ENCODE measurements at regions not wholly inside any gene's neighbourhood (a gene's known extent, or its start where the extent isn't known, plus 50 kb on each side); places are given as distances from the start of the nearest gene placed in this dataset.

DNA sequence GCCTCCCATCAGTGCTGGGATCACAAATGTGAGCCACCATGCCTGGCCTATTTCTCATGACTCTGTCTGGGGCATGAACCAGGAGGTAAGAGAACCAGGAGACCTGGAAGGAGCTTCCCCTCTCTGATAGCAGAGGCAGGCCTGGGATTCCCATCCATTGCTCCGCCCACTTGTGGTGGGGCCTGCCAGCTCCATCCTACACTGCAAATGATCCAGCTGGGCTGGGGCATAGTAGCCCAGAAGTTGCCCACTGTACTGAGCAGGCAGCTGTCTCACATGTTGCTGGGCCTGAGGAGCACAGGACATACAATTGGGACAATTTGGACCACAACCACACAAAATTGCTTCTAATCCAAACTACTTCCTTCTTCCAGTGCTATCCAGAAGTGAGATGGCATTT lies 91.0 kb downstream of the MARCHF4 start:
- H3F3A ChIP-seq (ENCODE audit: insufficient read depth, low read depth): no peaks in the 10 kb centered on the region
- no peaks in the 10 kb centered on the region for H3K9me3 ChIP-seq (ENCODE audit: insufficient read depth, low read depth)
- intact Hi-C loops (cut with micrococcal nuclease; ENCODE audit: unreplicated experiment): no loop called here
- BruUV-seq (replicated peaks): no TSS peak
- DNase-seq: no peak
- H3K4me2 ChIP-seq: no peak overlapping the region
- no peak overlapping the region for H2AFZ ChIP-seq
- no peak overlapping the region for H3K27ac ChIP-seq
- H3K4me3 ChIP-seq: no peak overlapping the region
- no peaks in the 10 kb centered on the region for H3K79me2 ChIP-seq (ENCODE audit: low read depth)
- no peaks in the 10 kb centered on the region for H3K9me2 ChIP-seq (ENCODE audit: insufficient read depth)
- H3K27me3 ChIP-seq (ENCODE audit: insufficient read depth, low read depth): no peaks in the 10 kb centered on the region
- no peaks in the 10 kb centered on the region for H4K20me1 ChIP-seq (ENCODE audit: insufficient read depth)
- TF ChIP-seq CTCF (conservative IDR thresholded peaks at IDR 0.05): no peak
- no peaks in the 10 kb centered on the region for H3K36me3 ChIP-seq (ENCODE audit: low read depth)
- POLR2A ChIA-PET (ENCODE audit: unreplicated experiment): no interaction called here
- CTCF ChIA-PET: no interaction called here
- H3K4me1 ChIP-seq (replicated peaks; ENCODE audit: insufficient read depth): no peaks in the 10 kb centered on the region

DNA sequence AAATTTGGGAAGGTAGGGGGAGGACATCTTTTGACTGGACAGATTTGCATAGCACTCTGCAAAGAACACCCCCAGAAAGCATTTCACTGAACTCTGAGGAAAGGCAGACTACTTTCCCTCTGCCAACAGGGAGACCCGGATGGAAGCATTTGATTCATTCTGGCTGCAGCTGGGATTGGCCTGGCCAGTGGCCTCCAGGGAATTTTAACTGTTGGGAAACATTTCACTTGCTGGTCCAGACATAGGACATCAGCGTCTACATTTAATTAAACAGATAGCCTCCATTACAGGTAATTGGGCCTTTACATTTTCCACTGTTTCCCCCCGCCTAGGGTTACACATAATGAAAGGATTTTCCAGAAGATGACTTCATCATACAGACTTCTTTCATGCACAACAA lies 92.8 kb downstream of the MARCHF4 start:
- H3K27ac ChIP-seq: no peak overlapping the region
- no peaks in the 10 kb centered on the region for H3K9me3 ChIP-seq (ENCODE audit: insufficient read depth, low read depth)
- intact Hi-C loops (cut with micrococcal nuclease; ENCODE audit: unreplicated experiment): no loop called here
- H4K20me1 ChIP-seq (ENCODE audit: insufficient read depth): no peaks in the 10 kb centered on the region
- no peaks in the 10 kb centered on the region for H3F3A ChIP-seq (ENCODE audit: insufficient read depth, low read depth)
- H3K36me3 ChIP-seq (ENCODE audit: low read depth): no peaks in the 10 kb centered on the region
- ChIA-PET POLR2A (ENCODE audit: unreplicated experiment) (no interaction called here), CTCF (no interaction called here)
- H3K4me2 ChIP-seq: no peak overlapping the region
- no peaks in the 10 kb centered on the region for H3K79me2 ChIP-seq (ENCODE audit: low read depth)
- H3K4me1 ChIP-seq (replicated peaks; ENCODE audit: insufficient read depth): no peaks in the 10 kb centered on the region
- TF ChIP-seq EZH2 (IDR thresholded peaks at IDR 0.05; ENCODE audit: low read depth) (no peak), CTCF (conservative IDR thresholded peaks at IDR 0.05) (no peak)
- H3K9me2 ChIP-seq (ENCODE audit: insufficient read depth): no peaks in the 10 kb centered on the region
- no TSS peak for BruUV-seq (replicated peaks)
- no peak overlapping the region for H2AFZ ChIP-seq
- DNase-seq: no peak
- no peaks in the 10 kb centered on the region for H3K27me3 ChIP-seq (ENCODE audit: insufficient read depth, low read depth)
- H3K4me3 ChIP-seq: no peak overlapping the region

DNA sequence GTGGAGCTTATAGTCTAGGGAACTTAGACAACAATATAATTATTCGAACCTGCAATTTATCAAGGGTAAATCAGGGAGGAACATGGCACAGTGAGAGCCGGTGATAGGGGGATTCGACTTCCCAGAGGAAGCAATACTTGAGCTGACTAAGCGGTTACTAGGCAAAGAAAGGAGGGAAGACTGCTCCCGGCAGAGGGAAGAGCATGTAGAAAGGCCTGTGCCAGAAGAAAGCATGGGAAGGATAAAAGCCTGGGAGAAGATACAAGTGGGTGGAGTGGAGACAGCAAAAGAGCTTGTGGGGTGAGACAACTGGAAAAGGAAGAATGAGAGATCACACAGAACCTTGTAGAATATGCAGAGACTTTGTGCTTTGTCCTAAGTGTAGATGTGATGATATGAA lies 93.3 kb downstream of the MARCHF4 start:
- intact Hi-C loops (cut with micrococcal nuclease; ENCODE audit: unreplicated experiment): no loop called here
- BruUV-seq (replicated peaks): no TSS peak

More for the DNA sequence above, 93.3 kb downstream of the MARCHF4 start:
- POLR2A ChIA-PET (ENCODE audit: unreplicated experiment): no interaction called here
- Histone ChIP-seq H3K4me1 (replicated peaks; ENCODE audit: insufficient read depth) (no peaks in the 10 kb centered on the region), H3K27ac (no peak overlapping the region), H3K79me2 (ENCODE audit: low read depth) (no peaks in the 10 kb centered on the region), H3K27me3 (ENCODE audit: insufficient read depth, low read depth) (no peaks in the 10 kb centered on the region), H3K9me2 (ENCODE audit: insufficient read depth) (no peaks in the 10 kb centered on the region), H3K36me3 (ENCODE audit: low read depth) (no peaks in the 10 kb centered on the region), H3F3A (ENCODE audit: insufficient read depth, low read depth) (no peaks in the 10 kb centered on the region), H3K4me3 (no peak overlapping the region), H3K4me2 (no peak overlapping the region), H4K20me1 (ENCODE audit: insufficient read depth) (no peaks in the 10 kb centered on the region), H2AFZ (no peak overlapping the region), H3K9me3 (ENCODE audit: insufficient read depth, low read depth) (no peaks in the 10 kb centered on the region)
- CTCF ChIA-PET: no interaction called here
- no peak for TF ChIP-seq CTCF (conservative IDR thresholded peaks at IDR 0.05)
- TF ChIP-seq EZH2 (IDR thresholded peaks at IDR 0.05; ENCODE audit: low read depth): no peak
- no peak for DNase-seq
